ENCODE measurements at regions not wholly inside any gene's neighbourhood (a gene's known extent, or its start where the extent isn't known, plus 50 kb on each side); places are given as distances from the start of the nearest gene placed in this dataset.

DNA sequence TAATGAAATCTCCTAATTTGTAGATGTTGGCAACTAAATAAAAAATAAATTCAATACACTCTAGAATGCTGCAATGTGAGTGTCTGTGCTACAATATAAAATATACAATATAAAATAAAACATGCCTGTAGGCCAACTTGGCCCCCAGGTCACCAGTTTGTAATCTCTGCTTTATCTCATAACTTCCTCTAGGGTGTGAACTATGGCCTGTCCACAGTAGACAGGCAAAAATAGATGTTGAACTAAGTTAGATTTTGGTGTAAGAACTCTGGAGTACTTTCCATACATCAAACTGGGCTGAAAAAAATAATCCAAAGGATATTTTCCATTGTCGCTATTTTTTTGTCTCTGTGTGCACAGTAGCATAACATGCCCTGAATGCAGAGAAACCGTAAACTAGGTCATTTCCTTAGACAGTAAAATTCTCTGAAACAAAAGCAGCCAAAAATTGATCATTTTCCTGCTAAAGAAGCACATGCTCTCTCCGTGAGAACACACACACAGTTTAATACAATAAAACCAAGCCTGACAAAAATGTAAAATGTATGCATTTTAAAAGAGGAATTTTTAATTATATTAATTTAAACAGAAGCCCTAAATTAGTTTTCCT is 98.5 kb upstream of the ZFP64 start:
- TF ChIP-seq, protein P1, sequence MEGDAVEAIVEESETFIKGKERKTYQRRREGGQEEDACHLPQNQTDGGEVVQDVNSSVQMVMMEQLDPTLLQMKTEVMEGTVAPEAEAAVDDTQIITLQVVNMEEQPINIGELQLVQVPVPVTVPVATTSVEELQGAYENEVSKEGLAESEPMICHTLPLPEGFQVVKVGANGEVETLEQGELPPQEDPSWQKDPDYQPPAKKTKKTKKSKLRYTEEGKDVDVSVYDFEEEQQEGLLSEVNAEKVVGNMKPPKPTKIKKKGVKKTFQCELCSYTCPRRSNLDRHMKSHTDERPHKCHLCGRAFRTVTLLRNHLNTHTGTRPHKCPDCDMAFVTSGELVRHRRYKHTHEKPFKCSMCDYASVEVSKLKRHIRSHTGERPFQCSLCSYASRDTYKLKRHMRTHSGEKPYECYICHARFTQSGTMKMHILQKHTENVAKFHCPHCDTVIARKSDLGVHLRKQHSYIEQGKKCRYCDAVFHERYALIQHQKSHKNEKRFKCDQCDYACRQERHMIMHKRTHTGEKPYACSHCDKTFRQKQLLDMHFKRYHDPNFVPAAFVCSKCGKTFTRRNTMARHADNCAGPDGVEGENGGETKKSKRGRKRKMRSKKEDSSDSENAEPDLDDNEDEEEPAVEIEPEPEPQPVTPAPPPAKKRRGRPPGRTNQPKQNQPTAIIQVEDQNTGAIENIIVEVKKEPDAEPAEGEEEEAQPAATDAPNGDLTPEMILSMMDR (conservative IDR thresholded peaks at IDR 0.05), result no peak
- no peak for TF ChIP-seq EZH2 (IDR thresholded peaks at IDR 0.05; ENCODE audit: low read depth)

All from PC-9 (cell line).